Mesenchymal stem cell (in vitro differentiated cells and primary cell): ENCODE measurements at regions not wholly inside any gene's neighbourhood (a gene's known extent, or its start where the extent isn't known, plus 50 kb on each side); places are given as distances from the start of the nearest gene placed in this dataset.
"Not testable (repeated sequence)": the region's sequence is repeated elsewhere in the genome, so short reads cannot be mapped to it uniquely, and the experiment has no call there.

ENCODE experiments used
- DNase-seq: peaks from one replicate; pipeline ENCODE4 v3.0.0-alpha.2; 2013
- H2AFZ ChIP-seq: one replicate; pipeline ENCODE4 v1.6.1; 2013; ENCODE audit warnings: low read depth, mild to moderate bottlenecking, control low read depth, inconsistent platforms, low read length, moderate library complexity
- H2AK5ac ChIP-seq: 2 replicates; pipeline ENCODE4 v1.6.1; 2013; ENCODE audit warnings: low read length, moderate library complexity, mild to moderate bottlenecking, inconsistent platforms; ENCODE audit not compliant: severe bottlenecking
- H2BK120ac ChIP-seq: one replicate; pipeline ENCODE4 v1.6.1; 2013; ENCODE audit warnings: low read depth, mild to moderate bottlenecking, inconsistent platforms, low read length, moderate library complexity
- H2BK12ac ChIP-seq, 2 experiments: one replicate each; pipeline ENCODE4 v1.6.1; 2013; ENCODE audit warnings: inconsistent platforms in 2 of 2, low read length in 2 of 2, mild to moderate bottlenecking in 2 of 2, moderate library complexity in 2 of 2, control low read depth in 1 of 2
- H2BK15ac ChIP-seq: one replicate; pipeline ENCODE4 v1.6.1; 2013; ENCODE audit warnings: mild to moderate bottlenecking, low read depth, inconsistent platforms; ENCODE audit not compliant: poor library complexity, severe bottlenecking
- H2BK5ac ChIP-seq: 2 replicates; pipeline ENCODE4 v1.6.1; 2013; ENCODE audit warnings: low read depth, mild to moderate bottlenecking, low read length, control low read depth, inconsistent platforms; ENCODE audit not compliant: poor library complexity, severe bottlenecking
- H3K14ac ChIP-seq, 2 experiments: one replicate each; pipeline ENCODE4 v1.6.1; 2013; ENCODE audit warnings: inconsistent platforms in 2 of 2, low read length in 2 of 2, control low read depth in 1 of 2, mild to moderate bottlenecking in 1 of 2, moderate library complexity in 1 of 2
- H3K18ac ChIP-seq, 2 experiments: one replicate each; pipeline ENCODE4 v1.6.1; 2013; ENCODE audit warnings: inconsistent platforms in 2 of 2, low read length in 2 of 2, control low read depth in 1 of 2, low read depth in 1 of 2, mild to moderate bottlenecking in 1 of 2
- H3K23ac ChIP-seq, 2 experiments: one replicate each; pipeline ENCODE4 v1.6.1; 2013; ENCODE audit warnings: inconsistent platforms in 2 of 2, low read length in 2 of 2, mild to moderate bottlenecking in 2 of 2, moderate library complexity in 2 of 2, control low read depth in 1 of 2
- H3K27ac ChIP-seq: 2 replicates; pipeline ENCODE4 v1.5.1; 2013; ENCODE audit warnings: mild to moderate bottlenecking, moderate library complexity, low read length, control low read depth, inconsistent platforms; ENCODE audit not compliant: poor library complexity, severe bottlenecking
- H3K27me3 ChIP-seq, 2 experiments: 2 replicates each; pipeline versions ENCODE4 v1.6.1 to v1.7.0; 2013; ENCODE audit warnings: low read length in 2 of 2, mild to moderate bottlenecking in 2 of 2, moderate library complexity in 2 of 2, control low read depth in 1 of 2, inconsistent platforms in 1 of 2; ENCODE audit not compliant: control insufficient read depth in 1 of 2, insufficient read depth in 1 of 2
- H3K36me3 ChIP-seq, 2 experiments: 2 replicates each; pipeline versions ENCODE4 v1.6.1 to v1.7.0; 2013; ENCODE audit warnings: low read length in 2 of 2, control low read depth in 1 of 2, inconsistent platforms in 1 of 2, low read depth in 1 of 2, mild to moderate bottlenecking in 1 of 2; ENCODE audit not compliant: insufficient read depth in 2 of 2, control insufficient read depth in 1 of 2
- H3K4ac ChIP-seq, 2 experiments: one replicate each; pipeline ENCODE4 v1.6.1; 2013; ENCODE audit warnings: inconsistent platforms in 2 of 2, low read length in 2 of 2, mild to moderate bottlenecking in 2 of 2, moderate library complexity in 2 of 2, control low read depth in 1 of 2, low read depth in 1 of 2
- H3K4me1 ChIP-seq: 2 replicates; pipeline ENCODE4 v1.6.1; 2013; ENCODE audit warnings: low read depth, low read length, control low read depth; ENCODE audit not compliant: control insufficient read depth, insufficient read depth
- H3K4me2 ChIP-seq: 2 replicates; pipeline ENCODE4 v1.6.1; 2013; ENCODE audit warnings: low read length, mild to moderate bottlenecking, inconsistent platforms; ENCODE audit not compliant: poor library complexity, severe bottlenecking
- H3K4me3 ChIP-seq, 2 experiments: 2 replicates each; pipeline versions ENCODE4 v1.5.1 to v1.7.0; 2013; ENCODE audit warnings: low read length in 2 of 2, mild to moderate bottlenecking in 2 of 2, control low read depth in 1 of 2, low read depth in 1 of 2; ENCODE audit not compliant: insufficient read depth in 1 of 2
- H3K79me1 ChIP-seq: replicated peaks from 2 replicates; pipeline ENCODE4 v1.6.1; 2013; ENCODE audit warnings: mild to moderate bottlenecking, control low read depth, low read length, inconsistent platforms; ENCODE audit not compliant: poor library complexity, severe bottlenecking
- H3K9ac ChIP-seq: 2 replicates; pipeline ENCODE4 v1.7.0; 2013; ENCODE audit warnings: mild to moderate bottlenecking, low read length, moderate library complexity
- H3K9me3 ChIP-seq: 2 replicates; pipeline ENCODE4 v1.7.0; 2013; ENCODE audit warnings: mild to moderate bottlenecking, low read length; ENCODE audit not compliant: control insufficient read depth
- H4K8ac ChIP-seq: one replicate; pipeline ENCODE4 v1.6.1; 2013; ENCODE audit warnings: inconsistent platforms, mild to moderate bottlenecking, low read length, moderate library complexity
- H4K91ac ChIP-seq: one replicate; pipeline ENCODE4 v1.6.1; 2013; ENCODE audit warnings: mild to moderate bottlenecking, low read length, inconsistent platforms
- WGBS: methylation state at CpG from one replicate; pipeline ENCODE4 v1.1.7; 2013; ENCODE audit warnings: mixed read lengths; 5-methylcytosine and 5-hydroxymethylcytosine counted together

DNA sequence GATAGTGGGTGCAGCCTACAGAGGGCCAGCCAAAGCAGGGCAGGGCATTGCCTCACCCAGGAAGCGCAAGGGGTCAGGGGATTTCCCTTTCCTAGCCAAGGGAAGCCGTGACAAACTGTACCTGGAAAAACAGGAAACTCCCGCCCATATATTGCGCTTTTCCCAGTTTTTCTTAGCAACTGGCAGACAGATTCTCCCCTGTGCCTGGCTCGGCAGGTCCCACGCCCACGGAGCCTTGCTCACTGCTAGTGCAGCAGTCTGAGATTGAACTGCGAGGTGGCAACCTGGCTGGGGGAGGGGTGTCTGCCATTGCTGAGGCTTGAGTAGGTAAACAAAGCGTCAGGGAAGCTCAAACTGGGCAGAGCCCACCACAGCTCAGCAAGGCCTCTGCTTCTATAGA is 212.4 kb downstream of the SDHAF3 start:
- H4K8ac ChIP-seq, H3K4me3 ChIP-seq, H2BK120ac ChIP-seq, H3K4me2 ChIP-seq, H3K4ac ChIP-seq, H3K9ac ChIP-seq, H3K4me1 ChIP-seq, H2BK5ac ChIP-seq, H4K91ac ChIP-seq, H3K79me1 ChIP-seq, H3K18ac ChIP-seq, H3K23ac ChIP-seq, H2BK15ac ChIP-seq, H3K36me3 ChIP-seq, DNase-seq, H2BK12ac ChIP-seq, H3K27ac ChIP-seq, H2AFZ ChIP-seq, H3K14ac ChIP-seq, H2AK5ac ChIP-seq, H3K27me3 ChIP-seq: not testable (repeated sequence)
- 76% methylated on average over 9 of the region's 9 CpGs for WGBS
- H3K9me3 ChIP-seq = peaks cover 14% of the 10 kb centered on the region

DNA sequence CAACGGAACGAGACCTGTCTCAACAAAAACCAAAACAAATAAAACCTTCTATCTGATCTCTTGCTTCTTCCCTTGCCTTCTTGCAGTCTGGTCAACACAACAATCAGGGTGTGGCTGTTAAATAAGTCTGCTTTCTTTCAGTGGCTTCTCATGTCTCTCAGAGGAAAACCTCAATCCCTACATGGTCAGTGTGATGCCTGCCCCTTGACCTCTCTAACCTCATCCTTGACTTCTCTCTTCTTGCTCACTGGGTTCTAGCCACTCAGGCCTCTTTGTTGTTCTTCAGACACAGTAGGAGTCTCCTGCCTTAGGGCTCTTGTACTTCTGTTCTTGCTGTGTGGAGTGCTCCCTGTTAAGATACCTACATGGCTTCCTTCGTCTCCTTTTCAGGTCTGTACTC is 220.4 kb downstream of the SDHAF3 start:
- Histone ChIP-seq H2BK15ac (no peak overlapping the region), H3K14ac (no peak overlapping the region), H3K4me2 (no peak overlapping the region), H4K91ac (no peak overlapping the region), H3K23ac (no peak overlapping the region), H3K9me3 (no peaks in the 10 kb centered on the region), H3K4me3 (no peak overlapping the region), H2BK120ac (no peak overlapping the region), H2BK12ac (no peak overlapping the region), H3K27ac (no peak overlapping the region), H2BK5ac (no peak overlapping the region), H2AK5ac (no peak overlapping the region), H3K9ac (no peak overlapping the region), H3K4ac (no peak overlapping the region), H3K36me3 (no peaks in the 10 kb centered on the region), H3K79me1 (no peaks in the 10 kb centered on the region), H3K18ac (no peak overlapping the region), H2AFZ (no peak overlapping the region), H3K4me1 (no peaks in the 10 kb centered on the region), H4K8ac (no peak overlapping the region), H3K27me3 (no peaks in the 10 kb centered on the region)
- no peak for DNase-seq
- 88% methylated on average over 3 of the region's 3 CpGs for WGBS

DNA sequence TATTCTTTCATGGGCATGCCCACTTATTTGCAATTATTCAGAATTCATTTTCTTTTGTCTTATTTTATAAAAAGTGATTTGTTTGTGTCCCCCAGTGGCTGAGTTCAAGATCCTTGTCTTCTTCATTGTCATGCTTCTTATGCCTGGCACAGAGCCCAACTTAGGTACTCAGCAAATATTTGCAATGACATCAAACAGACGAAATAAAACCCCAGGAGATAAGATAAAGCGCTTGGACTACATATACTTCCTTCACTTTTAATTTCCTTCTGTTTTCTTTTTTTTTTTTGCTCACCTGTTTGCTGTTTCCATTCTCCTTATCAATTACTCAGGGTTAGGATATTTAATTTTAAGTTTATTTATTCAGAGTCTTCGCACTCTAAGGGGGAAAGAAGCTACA is 225.0 kb downstream of the SDHAF3 start:
- H2AFZ ChIP-seq = no peak overlapping the region
- H3K4me3 ChIP-seq = no peak overlapping the region
- H3K9me3 ChIP-seq = peaks cover 12% of the 10 kb centered on the region
- H3K4me2 ChIP-seq = no peak overlapping the region
- 57% methylated on average over 2 of the region's 3 CpGs for WGBS
- H2BK5ac ChIP-seq = no peak overlapping the region
- H2BK12ac ChIP-seq = no peak overlapping the region
- DNase-seq = no peak
- H2BK15ac ChIP-seq = no peak overlapping the region
- H3K4ac ChIP-seq = no peak overlapping the region
- H3K18ac ChIP-seq = no peak overlapping the region
- H3K27me3 ChIP-seq = no peaks in the 10 kb centered on the region
- no peak overlapping the region for H3K14ac ChIP-seq
- H2BK120ac ChIP-seq = no peak overlapping the region
- no peaks in the 10 kb centered on the region for H3K4me1 ChIP-seq
- no peak overlapping the region for H3K27ac ChIP-seq
- no peak overlapping the region for H4K91ac ChIP-seq
- H3K23ac ChIP-seq = no peak overlapping the region
- no peaks in the 10 kb centered on the region for H3K36me3 ChIP-seq
- H3K9ac ChIP-seq = no peak overlapping the region
- H4K8ac ChIP-seq = no peak overlapping the region
- no peak overlapping the region for H2AK5ac ChIP-seq
- no peaks in the 10 kb centered on the region for H3K79me1 ChIP-seq

DNA sequence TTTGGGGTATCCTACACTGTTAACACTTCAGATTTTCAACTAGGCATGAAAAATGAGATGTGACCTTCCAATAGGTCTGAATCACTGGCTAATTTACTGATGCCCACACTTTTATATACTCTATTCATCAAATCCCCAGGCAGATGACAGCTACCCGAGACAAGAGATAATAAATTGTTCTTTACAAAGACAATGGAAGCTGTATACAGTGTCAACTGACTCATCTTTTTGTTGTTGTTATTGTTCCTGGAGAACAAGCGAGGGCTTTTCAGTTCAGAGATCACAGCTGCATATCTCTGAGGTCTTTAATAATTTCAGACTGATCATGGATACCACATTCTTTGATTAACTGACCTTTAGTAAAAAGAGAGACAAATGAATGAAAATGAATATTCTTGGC is 228.9 kb downstream of the SDHAF3 start:
- DNase-seq = no peak
- H2AK5ac ChIP-seq = no peak overlapping the region
- peaks cover 29% of the 10 kb centered on the region for H3K9me3 ChIP-seq
- H3K4me1 ChIP-seq = no peaks in the 10 kb centered on the region
- H3K23ac ChIP-seq = no peak overlapping the region
- no peak overlapping the region for H3K18ac ChIP-seq
- H2AFZ ChIP-seq = no peak overlapping the region
- no peak overlapping the region for H2BK5ac ChIP-seq
- H3K14ac ChIP-seq = no peak overlapping the region
- H3K9ac ChIP-seq = no peak overlapping the region
- H3K4me3 ChIP-seq = no peak overlapping the region
- H2BK12ac ChIP-seq = no peak overlapping the region
- H3K79me1 ChIP-seq = no peaks in the 10 kb centered on the region
- no peaks in the 10 kb centered on the region for H3K36me3 ChIP-seq
- H4K8ac ChIP-seq = no peak overlapping the region
- H3K4ac ChIP-seq = no peak overlapping the region
- no peaks in the 10 kb centered on the region for H3K27me3 ChIP-seq
- no CpG with 5 or more reads among the region's 2 CpGs for WGBS
- no peak overlapping the region for H3K4me2 ChIP-seq
- no peak overlapping the region for H3K27ac ChIP-seq
- H4K91ac ChIP-seq = no peak overlapping the region
- no peak overlapping the region for H2BK120ac ChIP-seq
- no peak overlapping the region for H2BK15ac ChIP-seq
